GM06990 (cell line): ENCODE measurements at regions not wholly inside any gene's neighbourhood (a gene's known extent, or its start where the extent isn't known, plus 50 kb on each side); places are given as distances from the start of the nearest gene placed in this dataset.

Source experiments
- DNase-seq: peaks from one replicate; pipeline ENCODE4 v3.0.0-alpha.2; 2011; ENCODE audit not compliant: insufficient read length; ENCODE audit errors: extremely low read depth
- H3K27me3 ChIP-seq: replicated peaks from 2 replicates; pipeline ENCODE4 v1.6.0; 2011; ENCODE audit warnings: low read length; ENCODE audit not compliant: control insufficient read depth, insufficient read depth
- H3K36me3 ChIP-seq: 2 replicates; pipeline ENCODE4 v1.5.1; 2011; ENCODE audit warnings: low read length; ENCODE audit not compliant: control insufficient read depth, insufficient read depth
- H3K4me3 ChIP-seq: replicated peaks from 2 replicates; pipeline ENCODE4 v1.5.1; 2011; ENCODE audit warnings: low read depth, mild to moderate bottlenecking, control low read depth, low read length
- CTCF ChIP-seq: IDR thresholded peaks from 2 replicates; pipeline ENCODE4 v1.5.1; 2011; ENCODE audit warnings: low read length, control low read depth, mild to moderate bottlenecking, inconsistent platforms; ENCODE audit not compliant: insufficient read depth, poor library complexity, severe bottlenecking

- Histone ChIP-seq H3K4me3 (no peak overlapping the region), H3K36me3 (no peaks in the 10 kb centered on the region), H3K27me3 (no peaks in the 10 kb centered on the region)
- no peak for DNase-seq
- no peak for TF ChIP-seq CTCF
Measured at GRCh38 chr6:72497186-72497585, 124.7 kb upstream of the KCNQ5 start.

DNA sequence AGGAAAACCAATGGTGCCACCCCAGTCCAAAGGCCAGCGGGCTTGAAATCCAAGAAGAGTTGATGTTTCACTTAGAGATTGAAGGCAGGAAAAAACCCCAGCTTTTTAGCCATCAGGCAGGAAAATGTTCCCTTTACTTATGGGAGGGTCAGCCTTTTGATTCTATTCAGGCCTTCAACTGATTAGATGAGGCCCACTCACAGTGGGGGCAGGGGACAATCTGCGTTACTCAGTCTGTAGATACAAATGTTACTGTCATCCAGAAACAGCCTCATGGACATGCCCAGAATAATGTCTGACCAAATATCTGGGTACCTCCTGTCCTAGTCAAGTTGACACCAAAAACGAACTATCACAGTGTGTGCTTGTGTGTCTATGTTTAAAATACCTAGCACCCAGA is 121.2 kb upstream of the KCNQ5 start:
- H3K27me3 ChIP-seq: no peaks in the 10 kb centered on the region
- no peaks in the 10 kb centered on the region for H3K36me3 ChIP-seq
- DNase-seq: no peak
- TF ChIP-seq CTCF: no peak
- H3K4me3 ChIP-seq: no peak overlapping the region

- DNase-seq: no peak
- Histone ChIP-seq H3K36me3 (no peaks in the 10 kb centered on the region), H3K4me3 (no peak overlapping the region), H3K27me3 (no peaks in the 10 kb centered on the region)
- TF ChIP-seq CTCF: no peak
Measured at GRCh38 chr6:72504406-72504805, 117.5 kb upstream of the KCNQ5 start.

DNA sequence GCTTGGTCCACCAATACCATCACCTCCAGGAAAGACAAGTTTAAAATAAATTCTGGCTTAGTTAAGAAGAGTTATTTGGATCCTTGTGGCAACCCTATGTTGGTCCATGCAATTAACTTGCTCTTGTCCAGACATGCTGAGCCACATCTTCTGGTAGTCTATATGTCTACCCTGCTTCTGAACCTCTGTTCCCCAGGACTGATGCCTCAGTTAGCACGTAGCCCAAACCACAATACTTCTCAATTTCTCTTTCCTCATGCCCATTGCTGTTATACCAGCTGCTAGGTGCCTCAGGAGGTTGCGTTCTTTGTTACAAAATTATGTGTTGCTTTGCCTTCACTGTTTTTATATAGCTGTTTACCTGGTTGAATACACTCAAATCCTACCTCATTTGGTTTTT is 116.4 kb upstream of the KCNQ5 start:
- Histone ChIP-seq H3K4me3 (no peak overlapping the region), H3K36me3 (no peaks in the 10 kb centered on the region), H3K27me3 (no peaks in the 10 kb centered on the region)
- no peak for DNase-seq
- TF ChIP-seq CTCF: no peak

DNA sequence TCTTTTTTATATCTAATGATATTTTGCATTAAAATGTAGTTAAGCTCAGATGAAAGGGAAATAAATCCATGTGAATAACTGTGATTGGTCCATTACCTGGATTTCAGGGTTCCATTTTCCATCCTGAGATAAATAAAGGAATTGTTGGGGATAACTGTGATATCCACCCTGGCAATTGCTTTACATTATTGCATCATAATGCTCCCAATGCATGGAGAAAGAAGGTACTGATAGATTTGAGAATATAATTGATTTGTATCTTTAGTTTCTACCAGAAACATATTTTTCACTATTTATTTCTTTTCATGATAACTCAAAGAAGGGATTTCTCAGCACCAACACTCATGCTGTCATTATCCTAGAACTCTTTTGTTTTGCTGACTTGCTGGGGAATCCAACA is 102.0 kb upstream of the KCNQ5 start:
- Histone ChIP-seq H3K27me3 (no peaks in the 10 kb centered on the region), H3K36me3 (no peaks in the 10 kb centered on the region), H3K4me3 (no peak overlapping the region)
- DNase-seq: no peak
- TF ChIP-seq CTCF: no peak

DNA sequence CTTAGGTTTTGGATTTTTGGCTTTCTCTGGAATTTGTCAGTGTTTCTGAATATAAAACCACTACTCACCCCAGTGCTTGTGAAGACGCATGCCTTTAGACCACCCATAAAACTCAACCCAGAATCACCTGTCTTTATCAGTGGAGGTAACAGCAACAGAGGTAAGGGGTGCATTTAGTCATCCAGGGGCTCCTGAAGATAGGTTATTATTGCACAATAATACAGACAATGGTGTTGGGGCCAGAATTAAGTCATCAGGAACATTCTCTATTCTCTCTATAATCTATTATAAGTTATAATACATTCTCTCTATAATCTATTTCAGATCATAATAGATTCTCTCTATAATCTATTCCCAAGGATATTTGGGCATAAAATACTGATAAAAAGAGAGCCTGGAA is 100.2 kb upstream of the KCNQ5 start:
- Histone ChIP-seq H3K36me3 (no peaks in the 10 kb centered on the region), H3K4me3 (no peak overlapping the region), H3K27me3 (no peaks in the 10 kb centered on the region)
- no peak for TF ChIP-seq CTCF
- DNase-seq: no peak
